GM18526 (cell line): ENCODE measurements at regions not wholly inside any gene's neighbourhood (a gene's known extent, or its start where the extent isn't known, plus 50 kb on each side); places are given as distances from the start of the nearest gene placed in this dataset.

ENCODE experiments used
- POLR2A ChIP-seq: IDR thresholded peaks from 3 replicates; pipeline ENCODE4 v1.6.1; 2011; ENCODE audit not compliant: insufficient read length; ENCODE audit errors: extremely low read depth

GRCh38 chr3:194758716-194759115 is 73.0 kb downstream of the FAM43A start:
- no peak for TF ChIP-seq POLR2A

GRCh38 chr3:194760494-194761137 is 74.9 kb downstream of the FAM43A start:
- no peak for TF ChIP-seq POLR2A

- no peak for TF ChIP-seq POLR2A
Measured at GRCh38 chr3:194761384-194761783, 75.7 kb downstream of the FAM43A start.

GRCh38 chr3:194766845-194767244 is 81.2 kb downstream of the FAM43A start:
- TF ChIP-seq POLR2A: no peak

GRCh38 chr3:194767446-194768207 is 81.9 kb downstream of the FAM43A start:
- TF ChIP-seq POLR2A: no peak

GRCh38 chr3:194768586-194768985 is 82.9 kb downstream of the FAM43A start:
- TF ChIP-seq POLR2A: no peak

GRCh38 chr3:194769020-194769643 is 83.4 kb downstream of the FAM43A start:
- peak; percentile 43 for TF ChIP-seq POLR2A

GRCh38 chr3:194772241-194773000 is 86.7 kb downstream of the FAM43A start:
- no peak for TF ChIP-seq POLR2A

GRCh38 chr3:194773216-194773615 is 87.5 kb downstream of the FAM43A start:
- TF ChIP-seq POLR2A: no peak

GRCh38 chr3:194773771-194774455 is 88.2 kb downstream of the FAM43A start:
- no peak for TF ChIP-seq POLR2A

GRCh38 chr3:194775266-194775665 is 89.6 kb downstream of the FAM43A start:
- TF ChIP-seq POLR2A: no peak

GRCh38 chr3:194775731-194776130 is 90.0 kb downstream of the FAM43A start:
- no peak for TF ChIP-seq POLR2A

GRCh38 chr3:194777729-194778128 is 92.0 kb downstream of the FAM43A start:
- no peak for TF ChIP-seq POLR2A

- no peak for TF ChIP-seq POLR2A
Measured at GRCh38 chr3:194779729-194780224, 94.1 kb downstream of the FAM43A start.

GRCh38 chr3:194780706-194781105 is 95.0 kb downstream of the FAM43A start:
- TF ChIP-seq POLR2A: no peak
